HepG2 (cell line): ENCODE measurements at regions not wholly inside any gene's neighbourhood (a gene's known extent, or its start where the extent isn't known, plus 50 kb on each side); places are given as distances from the start of the nearest gene placed in this dataset.

Source experiments
- ATAC-seq: fragments of 200-7000 bp; cut with Tn5 transposase; 3 replicates; pipeline ENCODE4 v1.9.1; 2020; ENCODE audit warnings: mild to moderate bottlenecking, moderate library complexity
- BruUV-seq: library from RNA; stranded (reverse); fragments of 400-500 nt; replicated peaks from 2 replicates; lab custom pipeline; 2021; lab: Mats Ljungman, UMichigan
- CTCF ChIA-PET: fragments of 300-600 bp; formaldehyde crosslinking; extraction: SDS; loops from one replicate; lab custom pipeline; 2021; ENCODE audit warnings: low total read pairs, inconsistent platforms, low intra/inter-chr PET ratio; lab: Yijun Ruan, JAX
- POLR2A ChIA-PET: fragments of 350-600 bp; sonication (Branson Sonifier 250); formaldehyde crosslinking; loops from one replicate; lab custom pipeline; 2020; ENCODE audit warnings: antibody characterized with exemption, inconsistent platforms; lab: Yijun Ruan, JAX
- DNase-seq: peaks from one replicate; pipeline ENCODE4 v3.0.0-alpha.2; 2015; ENCODE audit warnings: low spot score
- FAIRE-seq: peaks from 3 replicates; lab custom pipeline; 2011; peaks lifted over from hg19 to GRCh38; lab: Jason Lieb, UNC
- H2AFZ ChIP-seq: one replicate; pipeline ENCODE4 v1.6.1; 2011; ENCODE audit warnings: low read length, inconsistent platforms
- H3K27ac ChIP-seq: fragments of 300-600 bp; 3 replicates; pipeline ENCODE4 v1.8.0; 2011; ENCODE audit warnings: mixed run types, mild to moderate bottlenecking, mixed read lengths, low read length, inconsistent platforms; ENCODE audit not compliant: insufficient read depth; ENCODE audit errors: extremely low read length
- H3K27me3 ChIP-seq, 2 experiments: fragments of 200-600 bp in 1 of 2; 2 replicates in 1 of 2; 3 replicates in 1 of 2; pipeline versions ENCODE4 v1.6.0 to v1.8.0; 2011; ENCODE audit warnings: low read length in 2 of 2, mild to moderate bottlenecking in 2 of 2, moderate library complexity in 2 of 2, inconsistent platforms in 1 of 2; ENCODE audit not compliant: insufficient read depth in 2 of 2, control insufficient read depth in 1 of 2
- H3K36me3 ChIP-seq, 2 experiments: fragments of 200-600 bp in 1 of 2; replicated peaks in 1 of 2; 2 replicates in 1 of 2; 3 replicates in 1 of 2; pipeline versions ENCODE4 v1.5.1 to v1.8.0; 2011; ENCODE audit warnings: low read length in 2 of 2, inconsistent platforms in 1 of 2; ENCODE audit not compliant: insufficient read depth in 2 of 2, control insufficient read depth in 1 of 2
- H3K4me1 ChIP-seq: 2 replicates; pipeline ENCODE4 v1.5.1; 2012; ENCODE audit warnings: low read length, inconsistent platforms; ENCODE audit not compliant: insufficient read depth
- H3K4me2 ChIP-seq: 2 replicates; pipeline ENCODE4 v1.6.0; 2011; ENCODE audit warnings: low read depth, low read length, inconsistent platforms
- H3K4me3 ChIP-seq, 3 experiments: fragments of 200-600 bp in 1 of 3; sonication (generic), shearing (Covaris generic) in 1 of 3; replicated peaks in 1 of 3; 2 replicates each; pipeline ENCODE4 v1.5.1; 2011 to 2016; ENCODE audit warnings: low read length in 3 of 3, inconsistent platforms in 2 of 3, low read depth in 2 of 3, mild to moderate bottlenecking in 2 of 3, control low read depth in 1 of 3, mixed read lengths in 1 of 3; ENCODE audit not compliant: insufficient read depth in 1 of 3
- H3K79me2 ChIP-seq: one replicate; pipeline ENCODE4 v1.6.1; 2011; ENCODE audit warnings: low read length, inconsistent platforms; ENCODE audit not compliant: insufficient read depth
- H3K9ac ChIP-seq: 2 replicates; pipeline ENCODE4 v1.6.0; 2011; ENCODE audit warnings: mild to moderate bottlenecking, low read depth, low read length, inconsistent platforms; ENCODE audit not compliant: insufficient read depth
- H3K9me3 ChIP-seq: 2 replicates; pipeline ENCODE4 v1.5.1; 2012; ENCODE audit warnings: mild to moderate bottlenecking, low read length
- H4K20me1 ChIP-seq: 2 replicates; pipeline ENCODE4 v1.6.0; 2011; ENCODE audit warnings: inconsistent platforms, mild to moderate bottlenecking, low read length, moderate library complexity; ENCODE audit not compliant: insufficient read depth
- SCMH1 ChIP-seq: sonication (generic); formaldehyde crosslinking; IDR thresholded peaks from 2 replicates; pipeline ENCODE4 v1.9.0; 2021; ENCODE audit warnings: missing genetic modification reagents, mild to moderate bottlenecking, borderline replicate concordance
- SOX13 ChIP-seq, 3 experiments: fragments of 450-650 bp in 1 of 3; sonication (generic) in 1 of 3; formaldehyde crosslinking in 1 of 3; IDR thresholded peaks in 2 of 3; conservative IDR thresholded peaks in 1 of 3; 2 replicates each; pipeline versions ENCODE4 v1.5.0 to v1.6.1; 2016 to 2020; ENCODE audit warnings: antibody characterized with exemption in 1 of 3, mild to moderate bottlenecking in 1 of 3, missing compliant biosample characterization in 1 of 3, missing genetic modification reagents in 1 of 3, moderate library complexity in 1 of 3
- ZNF253 ChIP-seq: sonication (generic); formaldehyde crosslinking; IDR thresholded peaks from 2 replicates; pipeline ENCODE4 v1.8.0; 2022; ENCODE audit warnings: mild to moderate bottlenecking, missing genetic modification reagents, borderline replicate concordance
- ZNF329 ChIP-seq: sonication (generic); formaldehyde crosslinking; IDR thresholded peaks from 2 replicates; pipeline ENCODE4 v1.9.0; 2021; ENCODE audit warnings: low read depth, mild to moderate bottlenecking, missing genetic modification reagents
- ZNF577 ChIP-seq: sonication (generic); formaldehyde crosslinking; IDR thresholded peaks from 2 replicates; pipeline ENCODE4 v1.4.0; 2020; ENCODE audit warnings: mild to moderate bottlenecking, low read depth, missing genetic modification reagents, borderline replicate concordance
- ZNF781 ChIP-seq: sonication (generic); formaldehyde crosslinking; IDR thresholded peaks from 2 replicates; pipeline ENCODE4 v1.5.1; 2020; ENCODE audit warnings: borderline replicate concordance, mild to moderate bottlenecking, missing genetic modification reagents; ENCODE audit errors: not compliant biosample characterization
- in situ Hi-C: cut with HindIII; loops from 2 replicates; pipeline ENCODE4 v1.10.0; 2017; ENCODE audit warnings: low pct_unique_long_range_greater_than_20kb; ENCODE audit not compliant: extremely low pct_ligation_motif_present
- intact Hi-C: fragments of 100-400 bp; cut with micrococcal nuclease; formaldehyde crosslinking; loops from one replicate; pipeline ENCODE4 v1.10.0; 2022; ENCODE audit not compliant: unreplicated experiment
- TF ChIP-seq, protein P1 (sequence below): sonication (generic); formaldehyde crosslinking; conservative IDR thresholded peaks from 2 replicates; pipeline ENCODE4 v1.4.0; 2020; ENCODE audit warnings: missing genetic modification reagents
- TF ChIP-seq, protein P2 (sequence below): sonication (generic); formaldehyde crosslinking; IDR thresholded peaks from 2 replicates; pipeline ENCODE4 v1.5.1; 2020; ENCODE audit warnings: mild to moderate bottlenecking, missing genetic modification reagents, moderate library complexity
- TF ChIP-seq, protein P3 (sequence below): IDR thresholded peaks from 2 replicates; pipeline ENCODE4 v1.6.1; 2016; ENCODE audit warnings: low read depth
- TF ChIP-seq, protein P4 (sequence below), 2 experiments: sonication (generic) in 1 of 2; formaldehyde crosslinking in 1 of 2; IDR thresholded peaks; 2 replicates each; pipeline versions ENCODE4 v1.6.1 to v1.9.0; 2014 to 2022; ENCODE audit warnings: antibody characterized with exemption in 1 of 2, borderline replicate concordance in 1 of 2, inconsistent platforms in 1 of 2, low read depth in 1 of 2, missing genetic modification reagents in 1 of 2
- TF ChIP-seq, protein P5 (sequence below): sonication (generic); formaldehyde crosslinking; IDR thresholded peaks from 2 replicates; pipeline ENCODE4 v1.4.0; 2020; ENCODE audit warnings: mild to moderate bottlenecking, low read depth, missing genetic modification reagents

DNA sequence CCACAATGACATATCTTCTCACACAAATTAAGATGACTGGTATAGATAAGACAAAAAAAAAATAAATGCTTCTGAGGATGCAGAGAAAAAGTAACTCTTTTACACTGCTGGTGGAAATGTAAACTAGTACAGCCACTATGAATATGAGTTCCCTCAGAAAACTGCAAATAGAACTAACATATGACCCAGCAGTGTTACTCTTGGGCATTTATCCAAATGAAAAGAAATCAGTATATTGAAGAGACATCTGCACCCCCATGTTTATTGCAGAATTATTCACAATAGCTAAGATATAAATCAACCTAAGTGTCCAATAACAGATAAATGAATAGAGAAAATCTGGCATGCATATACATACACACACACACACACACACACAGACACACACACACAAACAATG lies 83.0 kb upstream of the FAM174A start:
- intact Hi-C loops, result no loop called here
- in situ Hi-C loops, result no loop called here
- no peak for TF ChIP-seq SOX13 (IDR thresholded peaks at IDR 0.05)
- no peak for TF ChIP-seq SOX13 (CRISPR knock-in tag; conservative IDR thresholded peaks at IDR 0.05 in 1 of 2, IDR thresholded peaks at IDR 0.05 in 1 of 2)
- TF ChIP-seq, protein P1, sequence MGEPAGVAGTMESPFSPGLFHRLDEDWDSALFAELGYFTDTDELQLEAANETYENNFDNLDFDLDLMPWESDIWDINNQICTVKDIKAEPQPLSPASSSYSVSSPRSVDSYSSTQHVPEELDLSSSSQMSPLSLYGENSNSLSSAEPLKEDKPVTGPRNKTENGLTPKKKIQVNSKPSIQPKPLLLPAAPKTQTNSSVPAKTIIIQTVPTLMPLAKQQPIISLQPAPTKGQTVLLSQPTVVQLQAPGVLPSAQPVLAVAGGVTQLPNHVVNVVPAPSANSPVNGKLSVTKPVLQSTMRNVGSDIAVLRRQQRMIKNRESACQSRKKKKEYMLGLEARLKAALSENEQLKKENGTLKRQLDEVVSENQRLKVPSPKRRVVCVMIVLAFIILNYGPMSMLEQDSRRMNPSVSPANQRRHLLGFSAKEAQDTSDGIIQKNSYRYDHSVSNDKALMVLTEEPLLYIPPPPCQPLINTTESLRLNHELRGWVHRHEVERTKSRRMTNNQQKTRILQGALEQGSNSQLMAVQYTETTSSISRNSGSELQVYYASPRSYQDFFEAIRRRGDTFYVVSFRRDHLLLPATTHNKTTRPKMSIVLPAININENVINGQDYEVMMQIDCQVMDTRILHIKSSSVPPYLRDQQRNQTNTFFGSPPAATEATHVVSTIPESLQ (CRISPR knock-in tag), result no peak
- TF ChIP-seq ZNF577, result no peak
- no peak for TF ChIP-seq ZNF329
- TF ChIP-seq, protein P2, sequence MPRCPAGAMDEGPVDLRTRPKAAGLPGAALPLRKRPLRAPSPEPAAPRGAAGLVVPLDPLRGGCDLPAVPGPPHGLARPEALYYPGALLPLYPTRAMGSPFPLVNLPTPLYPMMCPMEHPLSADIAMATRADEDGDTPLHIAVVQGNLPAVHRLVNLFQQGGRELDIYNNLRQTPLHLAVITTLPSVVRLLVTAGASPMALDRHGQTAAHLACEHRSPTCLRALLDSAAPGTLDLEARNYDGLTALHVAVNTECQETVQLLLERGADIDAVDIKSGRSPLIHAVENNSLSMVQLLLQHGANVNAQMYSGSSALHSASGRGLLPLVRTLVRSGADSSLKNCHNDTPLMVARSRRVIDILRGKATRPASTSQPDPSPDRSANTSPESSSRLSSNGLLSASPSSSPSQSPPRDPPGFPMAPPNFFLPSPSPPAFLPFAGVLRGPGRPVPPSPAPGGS (CRISPR knock-in tag), result no peak
- TF ChIP-seq, protein P3, sequence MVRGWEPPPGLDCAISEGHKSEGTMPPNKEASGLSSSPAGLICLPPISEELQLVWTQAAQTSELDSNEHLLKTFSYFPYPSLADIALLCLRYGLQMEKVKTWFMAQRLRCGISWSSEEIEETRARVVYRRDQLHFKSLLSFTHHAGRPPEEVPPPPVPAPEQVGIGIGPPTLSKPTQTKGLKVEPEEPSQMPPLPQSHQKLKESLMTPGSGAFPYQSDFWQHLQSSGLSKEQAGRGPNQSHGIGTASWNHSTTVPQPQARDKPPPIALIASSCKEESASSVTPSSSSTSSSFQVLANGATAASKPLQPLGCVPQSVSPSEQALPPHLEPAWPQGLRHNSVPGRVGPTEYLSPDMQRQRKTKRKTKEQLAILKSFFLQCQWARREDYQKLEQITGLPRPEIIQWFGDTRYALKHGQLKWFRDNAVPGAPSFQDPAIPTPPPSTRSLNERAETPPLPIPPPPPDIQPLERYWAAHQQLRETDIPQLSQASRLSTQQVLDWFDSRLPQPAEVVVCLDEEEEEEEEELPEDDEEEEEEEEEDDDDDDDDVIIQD, result no peak
- TF ChIP-seq ZNF781 (CRISPR knock-in tag), result no peak
- TF ChIP-seq, protein P4, sequence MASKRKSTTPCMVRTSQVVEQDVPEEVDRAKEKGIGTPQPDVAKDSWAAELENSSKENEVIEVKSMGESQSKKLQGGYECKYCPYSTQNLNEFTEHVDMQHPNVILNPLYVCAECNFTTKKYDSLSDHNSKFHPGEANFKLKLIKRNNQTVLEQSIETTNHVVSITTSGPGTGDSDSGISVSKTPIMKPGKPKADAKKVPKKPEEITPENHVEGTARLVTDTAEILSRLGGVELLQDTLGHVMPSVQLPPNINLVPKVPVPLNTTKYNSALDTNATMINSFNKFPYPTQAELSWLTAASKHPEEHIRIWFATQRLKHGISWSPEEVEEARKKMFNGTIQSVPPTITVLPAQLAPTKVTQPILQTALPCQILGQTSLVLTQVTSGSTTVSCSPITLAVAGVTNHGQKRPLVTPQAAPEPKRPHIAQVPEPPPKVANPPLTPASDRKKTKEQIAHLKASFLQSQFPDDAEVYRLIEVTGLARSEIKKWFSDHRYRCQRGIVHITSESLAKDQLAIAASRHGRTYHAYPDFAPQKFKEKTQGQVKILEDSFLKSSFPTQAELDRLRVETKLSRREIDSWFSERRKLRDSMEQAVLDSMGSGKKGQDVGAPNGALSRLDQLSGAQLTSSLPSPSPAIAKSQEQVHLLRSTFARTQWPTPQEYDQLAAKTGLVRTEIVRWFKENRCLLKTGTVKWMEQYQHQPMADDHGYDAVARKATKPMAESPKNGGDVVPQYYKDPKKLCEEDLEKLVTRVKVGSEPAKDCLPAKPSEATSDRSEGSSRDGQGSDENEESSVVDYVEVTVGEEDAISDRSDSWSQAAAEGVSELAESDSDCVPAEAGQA (IDR thresholded peaks at IDR 0.05; ENCODE audit: low read depth), result no peak
- TF ChIP-seq, protein P4 (CRISPR knock-in tag; IDR thresholded peaks at IDR 0.05; ENCODE audit: borderline replicate concordance), result no peak
- no peak for TF ChIP-seq SCMH1 (CRISPR knock-in tag)
- TF ChIP-seq, protein P5, sequence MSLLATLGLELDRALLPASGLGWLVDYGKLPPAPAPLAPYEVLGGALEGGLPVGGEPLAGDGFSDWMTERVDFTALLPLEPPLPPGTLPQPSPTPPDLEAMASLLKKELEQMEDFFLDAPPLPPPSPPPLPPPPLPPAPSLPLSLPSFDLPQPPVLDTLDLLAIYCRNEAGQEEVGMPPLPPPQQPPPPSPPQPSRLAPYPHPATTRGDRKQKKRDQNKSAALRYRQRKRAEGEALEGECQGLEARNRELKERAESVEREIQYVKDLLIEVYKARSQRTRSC, result no peak
- TF ChIP-seq ZNF253 (CRISPR knock-in tag), result no peak

More for the DNA sequence above, 83.0 kb upstream of the FAM174A start:
- no peaks in the 10 kb centered on the region for H4K20me1 ChIP-seq
- BruUV-seq, result no TSS peak
- no peak overlapping the region for H3K4me2 ChIP-seq
- POLR2A ChIA-PET, result no interaction called here
- no peak overlapping the region for H3K9ac ChIP-seq
- no peaks in the 10 kb centered on the region for H3K9me3 ChIP-seq
- no peaks in the 10 kb centered on the region for H3K79me2 ChIP-seq
- no peaks in the 10 kb centered on the region for H3K36me3 ChIP-seq
- DNase-seq (no peak), ATAC-seq (no peak), FAIRE-seq (no peak)
- H2AFZ ChIP-seq, result no peak overlapping the region
- no peaks in the 10 kb centered on the region for H3K27me3 ChIP-seq
- H3K4me1 ChIP-seq, result no peaks in the 10 kb centered on the region
- no peak overlapping the region for H3K4me3 ChIP-seq
- CTCF ChIA-PET, result no interaction called here
- H3K27ac ChIP-seq, result no peak overlapping the region
